ENCODE measurements at regions not wholly inside any gene's neighbourhood (a gene's known extent, or its start where the extent isn't known, plus 50 kb on each side); places are given as distances from the start of the nearest gene placed in this dataset.
"Not testable (repeated sequence)": the region's sequence is repeated elsewhere in the genome, so short reads cannot be mapped to it uniquely, and the experiment has no call there.

DNA sequence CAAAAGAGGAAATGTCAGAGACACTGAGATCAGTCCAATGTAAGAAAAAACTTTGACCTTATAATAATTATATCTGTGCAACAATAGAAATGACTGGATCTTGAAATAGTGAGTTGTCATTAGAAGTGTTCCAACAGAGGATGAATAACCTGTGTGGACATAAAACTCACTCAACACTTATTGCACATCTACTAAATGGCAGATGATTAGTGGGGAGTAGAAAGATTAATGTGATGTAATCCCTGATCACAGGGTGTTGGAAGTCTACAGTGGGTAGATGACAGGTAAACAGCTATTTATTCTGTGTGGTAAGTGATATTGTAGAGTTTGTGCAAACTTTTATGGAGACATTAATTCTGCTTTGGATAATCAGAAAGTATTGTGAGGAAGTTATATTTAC lies 177.3 kb upstream of the HMHB1 start:
- DNase-seq (ENCODE audit: low read depth), result no peak

DNA sequence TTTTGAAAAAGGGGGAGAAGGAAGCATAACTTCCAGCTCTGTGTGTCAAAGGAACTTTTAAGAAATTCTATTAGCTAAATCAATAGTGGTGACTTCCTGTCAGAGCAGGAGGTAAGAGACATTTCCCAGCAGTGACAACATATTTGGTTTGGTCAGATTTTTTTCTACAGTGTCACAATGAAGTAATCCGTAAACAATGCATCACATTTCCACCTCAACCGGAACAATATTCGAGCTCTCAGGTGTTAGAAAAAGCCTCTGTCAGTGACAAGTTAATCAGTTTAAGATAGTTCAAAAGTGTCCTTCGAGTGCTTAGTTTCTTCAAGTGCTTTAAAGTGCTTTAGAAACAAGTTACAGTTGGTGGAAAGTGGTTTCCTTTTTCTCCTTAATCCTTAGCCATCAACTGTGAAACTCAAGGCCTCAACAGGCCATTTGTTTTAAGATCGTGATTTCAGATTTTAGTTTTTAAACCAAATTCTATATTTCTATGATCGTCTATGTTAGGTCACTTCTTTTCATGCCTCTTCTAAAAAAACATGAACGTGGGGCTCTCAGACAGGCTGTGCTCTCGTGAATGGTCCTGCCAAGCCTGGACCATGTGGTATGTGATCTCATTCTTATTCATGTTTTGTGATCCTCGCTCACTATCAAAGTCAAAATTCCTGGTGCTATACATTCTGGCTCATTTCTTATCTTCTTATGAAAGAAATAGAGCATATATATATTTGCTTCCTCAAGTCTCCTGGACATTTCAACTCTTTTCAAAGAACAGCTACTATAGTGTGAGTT lies 181.9 kb upstream of the HMHB1 start:
- peak; percentile 39 for DNase-seq (ENCODE audit: low read depth)

DNA sequence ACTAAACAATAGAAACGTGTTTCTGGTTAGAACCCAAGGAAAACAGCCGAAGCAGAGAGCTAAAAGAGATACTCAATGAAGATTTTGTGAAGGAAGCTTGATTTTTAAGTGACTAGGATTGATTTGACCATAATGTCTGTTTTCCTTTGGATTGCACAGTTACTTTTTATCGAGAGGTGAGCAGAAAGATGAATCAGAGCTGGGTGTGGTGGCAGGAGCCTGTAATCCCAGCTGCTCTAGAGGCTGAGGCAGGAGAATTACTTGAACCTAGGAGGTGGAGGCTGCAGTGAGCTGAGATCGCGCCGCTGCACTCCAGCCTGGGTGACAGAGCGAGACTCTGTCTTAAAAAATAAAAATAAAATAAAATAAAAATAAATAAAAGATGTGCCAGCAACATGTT lies 186.9 kb upstream of the HMHB1 start:
- not testable (repeated sequence) for DNase-seq (ENCODE audit: low read depth)

DNA sequence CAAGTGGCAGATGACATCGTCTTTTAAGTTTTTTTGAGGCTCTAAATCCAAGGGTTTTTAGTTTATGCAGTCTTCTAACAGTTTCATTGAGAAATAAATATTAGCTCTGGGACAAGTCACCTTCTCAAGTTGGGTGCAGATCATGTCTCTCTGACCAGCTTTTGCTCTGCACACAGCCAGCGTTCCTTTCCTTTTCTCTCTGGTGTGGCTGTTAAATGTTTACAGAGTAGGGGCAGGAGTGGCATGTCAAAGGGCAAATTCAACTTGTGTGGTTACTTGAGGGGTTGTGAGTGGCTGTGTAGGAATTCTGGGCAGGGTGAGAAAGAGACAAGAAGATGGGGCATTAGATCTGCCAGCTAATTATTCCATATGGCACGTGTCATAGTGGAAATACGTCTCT lies 187.5 kb upstream of the HMHB1 start:
- DNase-seq (ENCODE audit: low read depth), result no peak

DNA sequence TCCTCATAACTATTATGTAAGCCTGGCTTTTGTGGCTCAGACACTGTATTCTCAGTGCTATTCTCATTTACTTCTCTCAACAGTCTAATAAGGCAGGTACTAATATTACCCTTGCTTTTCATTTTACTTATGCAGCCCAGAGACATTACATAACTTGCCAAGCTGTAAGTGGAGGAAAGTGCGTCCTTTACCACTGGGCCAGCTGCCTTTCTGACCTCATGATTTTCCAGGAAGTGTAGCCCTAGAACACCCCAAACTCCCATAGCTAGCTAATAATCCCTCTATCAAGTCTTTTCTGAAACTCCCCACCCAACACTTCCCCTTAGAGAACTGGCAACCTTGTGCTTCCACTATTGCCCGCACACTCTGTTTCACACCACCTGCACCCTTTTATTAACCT lies 192.9 kb upstream of the HMHB1 start:
- DNase-seq (ENCODE audit: low read depth), result no peak

DNA sequence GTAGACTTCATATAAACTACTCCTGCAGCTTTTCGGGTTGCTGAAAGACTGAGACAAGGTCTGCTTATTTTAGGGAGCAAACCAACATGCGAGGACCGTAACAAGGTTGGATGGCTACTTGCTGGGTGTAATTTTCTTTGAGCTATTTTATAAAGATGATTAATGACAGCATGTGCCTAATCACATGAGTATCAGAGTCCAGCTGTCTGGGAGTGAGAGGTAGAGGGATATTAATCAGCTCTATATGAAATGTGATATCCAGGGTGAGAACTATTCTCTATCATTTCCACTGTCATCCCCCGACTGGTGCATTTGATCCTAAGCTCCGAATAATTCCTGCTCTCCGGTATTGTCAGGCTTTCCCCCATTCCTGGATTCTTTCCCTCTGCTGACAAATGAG lies 193.8 kb upstream of the HMHB1 start:
- peak; percentile 81 for DNase-seq (ENCODE audit: low read depth)

DNA sequence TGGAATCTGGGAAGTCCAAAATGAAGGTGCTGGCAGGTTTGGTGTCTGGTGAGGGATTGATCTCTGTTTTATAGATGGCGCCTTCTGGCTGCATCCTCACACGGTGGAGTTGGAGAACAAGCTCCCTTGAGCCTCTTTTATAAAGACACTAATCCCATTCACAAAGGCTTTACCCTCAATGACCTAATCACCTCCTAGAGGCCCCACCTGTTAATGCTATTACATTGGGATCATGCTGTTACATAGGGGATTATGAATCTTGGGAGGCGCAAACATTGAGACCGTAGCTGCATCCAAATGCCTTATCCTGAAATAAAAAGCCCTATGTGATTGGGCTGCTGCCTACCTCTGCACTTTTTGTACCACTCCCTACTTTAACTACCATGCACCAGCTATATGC lies 197.1 kb upstream of the HMHB1 start:
- no peak for DNase-seq (ENCODE audit: low read depth)

DNA sequence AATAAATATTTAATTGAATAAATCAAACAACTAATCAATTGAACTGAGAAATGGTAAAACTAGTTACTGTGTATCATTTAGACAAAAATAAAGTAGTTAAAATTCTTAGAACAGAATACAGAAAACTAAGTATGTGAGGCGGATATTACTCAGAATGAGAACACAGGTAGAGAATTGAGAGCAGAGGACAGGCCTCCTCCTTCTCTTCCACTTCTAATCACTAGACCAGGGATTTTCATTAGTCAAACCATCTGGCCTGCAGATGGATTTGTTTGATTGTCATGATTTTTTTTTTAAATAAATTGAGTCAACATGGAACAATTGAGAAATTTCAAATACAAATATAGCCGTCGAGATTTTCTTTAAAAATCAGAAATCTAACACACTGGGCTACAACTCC lies 198.6 kb upstream of the HMHB1 start:
- DNase-seq (ENCODE audit: low read depth), result no peak

DNA sequence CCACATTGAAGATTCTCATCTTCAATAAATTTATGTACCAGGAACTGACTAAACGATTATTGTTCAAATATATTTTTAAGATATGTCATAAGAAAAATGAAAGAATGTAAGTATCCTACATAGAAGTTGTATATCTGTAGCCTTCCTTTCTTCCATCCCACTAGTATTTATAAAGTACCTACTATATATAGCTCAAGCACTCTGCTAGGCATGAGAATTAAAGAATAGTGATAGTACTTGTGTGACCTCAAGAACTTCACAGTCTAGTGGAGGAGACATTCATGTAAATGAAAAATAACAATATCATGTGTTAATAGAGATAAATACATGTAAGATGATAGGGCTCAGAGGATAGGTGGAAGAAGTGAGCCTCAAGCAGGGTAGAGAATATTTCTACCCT lies 201.0 kb upstream of the HMHB1 start:
- DNase-seq (ENCODE audit: low read depth), result no peak

DNA sequence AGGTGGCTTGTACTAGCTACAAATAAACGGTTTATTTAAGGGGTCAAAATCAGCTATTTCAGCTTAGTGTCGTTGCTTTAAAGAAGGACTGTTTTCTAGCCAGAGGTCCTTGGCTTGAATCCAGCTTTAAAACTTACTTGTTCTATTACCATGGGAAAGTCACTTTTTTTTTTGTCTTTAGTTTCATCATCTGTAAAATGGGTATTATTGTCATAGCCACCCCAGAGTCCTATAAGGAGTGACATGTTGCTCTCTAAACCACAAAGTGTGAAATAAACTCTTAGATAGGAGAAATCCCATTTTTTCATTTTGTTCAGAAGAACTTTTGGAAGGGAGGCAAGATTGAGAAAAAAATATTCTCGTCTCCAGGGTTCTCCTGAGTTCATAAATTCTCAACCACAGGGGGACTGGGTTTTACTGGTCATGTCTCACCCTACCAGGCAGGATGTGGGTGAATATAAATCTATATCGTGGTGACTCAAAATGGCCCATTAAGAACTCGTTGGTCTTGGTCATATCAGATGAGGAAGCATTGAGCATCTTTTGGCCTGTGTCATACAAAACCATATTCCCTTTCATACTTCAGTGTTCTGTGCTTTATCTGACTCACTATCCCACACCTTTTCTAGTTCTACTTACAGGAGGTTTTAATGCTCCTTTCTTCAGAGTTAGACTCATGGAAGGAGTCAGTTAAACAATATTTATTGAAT lies 202.7 kb upstream of the NR3C1 start:
- DNase-seq (ENCODE audit: low read depth), result no peak

DNA sequence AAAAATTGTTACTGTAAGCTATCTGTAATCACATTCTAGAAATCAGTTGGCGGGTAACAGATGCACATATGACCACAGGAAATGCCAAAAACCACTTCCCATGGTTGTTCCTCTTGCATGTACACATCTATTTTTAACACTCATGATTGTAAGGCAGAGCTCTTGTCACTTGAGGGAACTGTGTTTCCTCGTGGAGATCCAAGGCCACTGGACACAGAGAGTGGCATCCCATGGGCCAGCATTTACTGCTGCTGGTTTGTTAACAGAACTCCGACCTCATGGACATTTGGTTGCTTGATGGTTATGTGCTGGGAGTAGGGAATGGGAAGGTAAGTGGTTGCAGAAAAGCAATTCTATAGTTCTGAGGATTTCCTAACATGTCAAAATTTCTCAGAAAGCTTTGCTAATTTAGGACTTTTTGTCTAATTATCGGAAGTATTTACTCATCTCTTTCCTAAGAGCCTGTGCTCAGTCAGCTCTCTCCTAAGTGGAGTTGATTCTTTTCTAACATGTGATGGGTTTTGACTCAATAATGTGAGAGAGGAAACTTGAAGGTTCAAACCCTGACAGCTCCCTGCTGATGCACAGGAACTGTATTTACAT lies 202.0 kb upstream of the NR3C1 start:
- peak; percentile 32 for DNase-seq (ENCODE audit: low read depth)

DNA sequence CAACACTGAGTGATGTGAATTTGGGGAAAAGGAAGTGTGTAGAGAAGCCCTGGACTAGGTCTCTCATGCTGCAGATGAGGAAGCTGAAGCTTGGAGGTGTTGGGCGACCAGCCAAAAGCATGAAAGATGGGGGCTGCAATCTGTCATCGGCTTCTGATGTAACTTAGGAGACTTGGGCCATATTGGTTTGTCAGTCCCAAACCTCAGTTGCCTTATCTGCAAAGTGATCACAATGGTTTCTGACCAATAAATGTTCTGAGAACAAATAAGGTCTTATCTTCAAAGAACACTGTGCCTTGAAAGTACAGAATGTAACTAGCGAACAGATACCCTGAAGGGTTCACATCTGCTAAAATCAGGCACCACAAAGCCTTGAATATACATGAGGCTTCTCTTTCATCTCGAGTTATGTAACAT lies 198.4 kb upstream of the NR3C1 start:
- DNase-seq (ENCODE audit: low read depth), result no peak

DNA sequence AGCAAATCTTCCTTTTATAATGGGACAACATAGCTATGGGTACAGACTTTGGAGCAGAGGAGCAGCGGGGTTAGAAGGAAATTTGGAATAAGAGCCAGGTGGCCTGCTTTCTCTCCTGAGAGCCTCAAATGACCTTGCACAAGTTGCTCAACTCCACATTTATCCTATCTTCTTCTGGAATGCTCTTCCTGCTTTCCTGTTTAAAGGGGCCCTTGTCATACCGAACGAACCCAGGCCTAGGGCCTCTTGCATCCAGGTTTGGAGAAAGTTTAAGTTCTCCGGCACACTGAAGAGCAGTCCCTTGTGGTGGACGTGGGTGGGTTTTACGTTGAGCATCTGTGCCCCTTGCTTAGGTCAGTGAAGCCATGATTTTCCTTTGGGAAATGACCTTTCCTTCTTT lies 197.9 kb upstream of the NR3C1 start:
- DNase-seq (ENCODE audit: low read depth), result no peak

DNA sequence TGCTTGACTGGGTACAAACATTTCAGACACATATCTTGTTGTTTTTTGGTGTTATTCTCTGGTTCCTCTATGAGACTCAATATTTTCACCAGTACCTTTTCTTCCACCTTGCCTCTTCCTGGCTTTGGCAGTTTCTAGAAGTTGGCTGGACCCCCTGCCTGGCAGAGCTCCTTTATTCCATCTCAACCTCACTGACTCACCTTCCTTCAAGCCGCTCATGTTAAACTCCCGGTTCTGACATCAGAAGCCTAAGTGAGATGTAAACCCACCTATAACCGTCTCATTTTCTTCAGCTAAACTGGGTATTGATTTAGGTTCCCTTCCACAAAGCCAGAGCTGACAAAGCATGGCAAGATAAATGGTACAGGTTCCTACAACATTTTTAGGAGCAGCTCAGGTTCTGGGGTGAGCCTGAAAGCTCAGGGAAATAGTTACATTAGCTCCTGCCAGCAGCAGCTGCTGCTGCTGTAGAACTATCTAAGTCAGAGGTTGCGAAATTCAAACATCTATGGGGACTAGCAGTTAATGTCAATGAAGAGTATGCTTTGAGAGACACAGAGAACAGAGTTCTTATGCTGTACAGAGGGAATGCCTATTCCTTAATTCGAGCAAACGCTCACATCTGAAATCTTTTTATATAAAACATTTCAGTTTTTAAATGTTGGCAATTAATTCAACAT lies 197.1 kb upstream of the NR3C1 start:
- DNase-seq (ENCODE audit: low read depth), result no peak

DNA sequence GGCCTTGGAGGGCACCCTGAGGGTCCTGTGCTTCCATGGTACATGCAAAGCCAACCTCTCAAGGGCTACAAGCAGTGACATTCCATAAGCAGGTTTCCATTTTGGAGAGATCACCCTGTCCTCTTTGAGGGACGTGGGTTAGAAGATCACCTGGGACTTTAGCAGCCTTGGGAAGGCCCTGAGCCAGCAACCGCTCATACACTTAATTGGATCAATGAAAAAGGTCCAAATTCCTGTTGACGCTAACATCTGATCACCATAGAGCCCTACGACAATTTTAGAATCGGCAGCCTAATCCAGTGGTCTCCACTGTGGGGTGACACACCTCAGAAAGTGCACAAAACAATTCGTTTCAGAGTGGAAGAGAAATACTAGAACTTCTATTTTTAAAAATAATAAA lies 196.0 kb upstream of the NR3C1 start:
- no peak for DNase-seq (ENCODE audit: low read depth)

DNA sequence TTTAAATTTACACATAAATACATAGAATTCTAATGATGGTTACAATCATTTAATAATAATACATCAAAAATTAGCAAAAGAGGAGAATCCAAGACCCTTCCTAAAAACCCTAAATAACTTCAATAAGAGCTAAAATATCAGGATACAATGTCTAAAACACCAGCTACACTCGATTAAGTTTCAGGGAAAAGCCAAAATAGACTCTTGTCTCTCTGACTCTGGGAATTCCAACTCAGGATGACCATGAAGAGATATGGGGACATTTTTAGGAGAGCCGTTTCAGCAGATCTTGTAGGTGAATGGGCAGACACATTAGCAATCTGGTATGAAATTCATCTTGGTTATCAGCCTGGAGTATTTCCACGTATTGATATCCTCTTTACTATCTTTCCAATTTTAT lies 193.3 kb upstream of the NR3C1 start:
- no peak for DNase-seq (ENCODE audit: low read depth)

DNA sequence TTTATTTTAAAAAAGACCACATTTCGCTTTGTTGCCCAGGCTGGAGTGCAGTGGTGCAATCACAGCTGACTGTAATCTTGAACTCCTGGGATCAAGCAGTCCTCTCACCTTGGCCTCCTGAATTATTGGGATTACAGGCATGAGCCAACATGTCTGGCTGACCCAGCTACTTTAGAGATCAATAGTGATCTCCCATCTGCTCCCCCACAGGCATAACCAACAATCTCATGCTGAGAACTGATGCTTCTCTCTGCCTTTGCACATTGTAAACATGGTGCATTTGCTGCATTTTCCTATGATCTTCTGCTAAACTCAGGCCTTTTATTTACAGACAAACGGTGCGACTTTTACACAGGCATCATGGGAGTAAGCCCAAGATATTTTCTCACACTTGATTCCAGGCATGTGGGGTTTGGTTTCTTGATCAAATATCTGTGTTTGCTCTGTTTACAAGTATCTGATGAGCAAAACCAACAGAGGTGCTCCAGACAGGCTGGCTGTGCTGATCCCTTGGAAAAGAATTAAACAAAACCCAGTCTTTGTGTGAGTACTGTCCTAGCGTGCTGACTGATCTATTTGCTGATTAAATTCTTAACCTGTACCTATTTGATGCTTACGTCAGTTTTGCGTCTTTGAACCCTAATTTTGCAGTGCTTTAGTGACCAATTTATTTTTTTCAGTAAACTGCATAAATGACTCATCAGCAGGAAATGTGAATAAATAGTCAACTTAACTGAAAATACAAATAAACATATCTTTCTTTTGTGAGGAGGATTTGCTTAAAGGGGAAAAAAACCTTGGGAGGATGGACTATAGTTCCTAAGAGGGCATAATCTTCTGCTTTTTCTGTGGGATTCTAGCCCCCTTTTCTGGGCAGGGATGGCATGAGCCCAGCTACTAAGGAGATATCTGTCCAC lies 191.7 kb upstream of the NR3C1 start:
- no peak for DNase-seq (ENCODE audit: low read depth)

DNA sequence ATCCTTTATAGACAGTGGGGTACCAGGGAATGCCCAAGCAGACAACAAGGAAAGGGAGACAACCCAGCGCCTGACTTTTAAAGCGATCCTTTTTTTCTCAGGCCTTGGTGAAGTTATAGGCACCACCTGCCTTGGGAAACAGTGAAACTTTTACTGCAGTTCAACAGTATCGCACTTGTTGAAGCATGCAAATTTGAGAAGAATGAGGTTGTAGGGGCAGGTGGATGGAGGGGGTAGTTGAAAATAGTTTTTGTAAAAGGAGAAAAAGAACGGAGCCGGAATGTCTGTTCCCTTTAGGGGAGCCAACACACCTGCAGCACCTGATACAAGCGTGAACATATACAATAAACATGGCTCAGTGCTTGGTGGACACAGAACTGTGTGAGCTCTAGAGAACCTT lies 190.2 kb upstream of the NR3C1 start:
- no peak for DNase-seq (ENCODE audit: low read depth)

DNA sequence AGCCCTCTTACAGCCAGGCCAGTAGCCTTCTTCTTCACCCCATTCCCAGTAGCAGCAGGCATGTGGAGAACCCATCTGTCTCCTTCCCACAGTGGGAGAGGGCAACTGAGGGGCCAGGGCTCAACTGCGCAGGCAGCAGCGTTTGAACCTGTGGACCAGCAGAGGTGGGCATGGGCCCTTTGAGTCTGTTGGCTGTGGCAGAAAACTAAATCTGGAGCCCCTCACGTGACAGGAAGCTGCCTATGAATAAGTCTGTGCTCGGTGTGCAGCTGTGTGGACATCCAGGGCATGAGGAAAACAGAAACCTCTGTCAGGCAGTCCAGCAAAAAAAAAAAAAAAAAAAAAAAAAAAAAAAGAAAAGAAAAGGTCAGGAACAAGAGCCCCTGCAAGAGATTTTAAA lies 189.2 kb upstream of the NR3C1 start:
- DNase-seq (ENCODE audit: low read depth), result peak; percentile 40

DNA sequence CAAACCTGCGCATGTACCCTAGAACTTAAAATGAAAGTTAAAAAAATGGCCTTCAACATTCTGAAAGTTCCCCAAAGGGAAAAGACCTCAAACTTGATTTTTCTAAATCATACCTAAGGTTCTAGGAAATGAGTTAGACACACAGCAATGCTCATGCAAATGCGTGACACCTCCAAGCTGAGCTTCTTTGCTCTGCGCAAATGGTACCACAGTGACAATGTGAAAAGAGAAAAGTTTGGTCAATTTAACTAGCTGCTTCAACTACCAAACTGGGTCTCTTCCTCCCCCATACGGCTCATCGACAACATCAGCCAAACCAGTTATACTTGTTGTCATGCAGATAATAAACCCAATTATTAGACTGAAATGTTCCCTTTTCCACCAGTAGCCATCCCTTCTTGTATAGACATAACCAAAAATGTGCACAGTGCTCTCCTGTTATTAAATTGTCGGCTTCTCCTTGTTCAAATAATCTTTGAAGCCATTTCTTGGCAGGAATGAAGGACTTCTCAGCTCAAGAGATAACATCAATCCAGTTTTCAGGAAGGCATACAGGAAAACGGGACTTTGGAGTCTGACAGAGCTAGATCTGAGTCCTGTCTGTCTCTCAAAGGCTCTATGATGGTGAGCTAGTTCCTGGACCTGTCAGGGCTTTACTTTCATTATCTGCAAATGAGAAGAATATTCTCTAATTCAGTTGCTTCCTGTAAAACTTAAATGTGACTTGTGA lies 185.6 kb upstream of the NR3C1 start:
- DNase-seq (ENCODE audit: low read depth), result no peak

Measured in myocyte (in vitro differentiated cells).